ENCODE measurements at regions not wholly inside any gene's neighbourhood (a gene's known extent, or its start where the extent isn't known, plus 50 kb on each side); places are given as distances from the start of the nearest gene placed in this dataset.

GRCh38 chr1:94619731-94620130 lies 78.2 kb upstream of the F3 start:
- no peak for DNase-seq (ENCODE audit: extremely low read depth, low read depth)
- TF ChIP-seq CTCF (IDR thresholded peaks at IDR 0.05; ENCODE audit: low read depth, low read length): no peak

- no peak for DNase-seq (ENCODE audit: extremely low read depth, low read depth)
- no peak for TF ChIP-seq CTCF (IDR thresholded peaks at IDR 0.05; ENCODE audit: low read depth, low read length)
These were observed 76.6 kb upstream of the F3 start for GRCh38 chr1:94617957-94618739.

GRCh38 chr1:94617134-94617805 lies 75.7 kb upstream of the F3 start:
- no peak for DNase-seq (ENCODE audit: extremely low read depth, low read depth)
- TF ChIP-seq CTCF (IDR thresholded peaks at IDR 0.05; ENCODE audit: low read depth, low read length): no peak

- DNase-seq (ENCODE audit: extremely low read depth, low read depth): no peak
- no peak for TF ChIP-seq CTCF (IDR thresholded peaks at IDR 0.05; ENCODE audit: low read depth, low read length)
These were observed 74.9 kb upstream of the F3 start for GRCh38 chr1:94616506-94616905.

GRCh38 chr1:94614996-94615395 lies 73.4 kb upstream of the F3 start:
- TF ChIP-seq CTCF (IDR thresholded peaks at IDR 0.05; ENCODE audit: low read depth, low read length): no peak
- DNase-seq (ENCODE audit: extremely low read depth, low read depth): no peak

- no peak for DNase-seq (ENCODE audit: extremely low read depth, low read depth)
- TF ChIP-seq CTCF (IDR thresholded peaks at IDR 0.05; ENCODE audit: low read depth, low read length): no peak
These were observed 72.7 kb upstream of the F3 start for GRCh38 chr1:94614168-94614815.

All from AG09319 (cell line).